ENCODE measurements at regions not wholly inside any gene's neighbourhood (a gene's known extent, or its start where the extent isn't known, plus 50 kb on each side); places are given as distances from the start of the nearest gene placed in this dataset.

GRCh38 chr4:159497936-159498335 is 395.1 kb downstream of the RAPGEF2 start:
- FAIRE-seq = no peak
- no peaks in the 10 kb centered on the region for H3K36me3 ChIP-seq (ENCODE audit: insufficient read depth, low read length)
- H3K9me3 Mint-ChIP-seq (ENCODE audit: unreplicated experiment) = peaks cover 2% of the 10 kb centered on the region

DNA sequence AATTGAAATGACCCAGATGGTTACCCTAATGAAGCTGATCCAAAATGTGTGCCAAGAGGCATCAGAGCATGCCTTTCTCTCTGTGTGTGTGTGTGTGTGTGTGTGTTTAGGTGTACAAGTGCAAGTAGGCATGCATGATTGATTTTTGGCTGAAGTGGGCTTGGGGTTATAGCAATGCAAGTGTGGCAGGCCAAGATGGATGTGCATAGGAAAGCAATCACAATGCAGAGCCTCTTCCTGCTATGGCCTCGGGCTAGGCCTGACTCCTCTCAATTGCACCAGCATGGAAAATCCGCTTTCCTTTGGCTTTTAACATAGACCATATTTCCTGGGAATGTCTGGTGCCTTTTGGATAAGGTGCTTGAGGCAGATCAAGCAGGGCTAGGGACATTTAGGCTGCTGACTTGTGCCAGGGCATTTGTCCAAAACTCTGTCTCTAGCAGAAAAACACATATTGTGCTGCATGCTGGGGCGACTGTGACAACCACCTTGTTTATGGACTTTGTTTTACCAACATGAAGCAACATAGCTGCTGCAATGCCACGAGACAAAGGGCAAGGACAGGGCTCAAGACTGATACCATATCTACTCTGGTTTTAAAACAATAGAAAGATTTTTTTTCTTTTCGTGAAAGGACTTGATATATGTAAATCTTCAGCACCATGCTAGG is 395.7 kb downstream of the RAPGEF2 start:
- H3K9me3 ChIP-seq (ENCODE audit: insufficient read depth, low read depth, low read length) = no peaks in the 10 kb centered on the region
- H3K9me3 Mint-ChIP-seq (ENCODE audit: unreplicated experiment) = peaks cover under 1% of the 10 kb centered on the region
- H3K4me1 ChIP-seq (ENCODE audit: insufficient read depth, low read length) = peaks cover 6% of the 10 kb centered on the region
- no peak overlapping the region for H3K27ac Mint-ChIP-seq (ENCODE audit: unreplicated experiment)
- no peaks in the 10 kb centered on the region for H3K79me2 ChIP-seq (ENCODE audit: insufficient read depth, low read length)
- H3K36me3 Mint-ChIP-seq (ENCODE audit: low read depth, unreplicated experiment) = no peaks in the 10 kb centered on the region
- DNase-seq (ENCODE audit: low read depth) (no peak), FAIRE-seq (no peak)
- H3K27me3 ChIP-seq (ENCODE audit: insufficient read depth, low read length) = no peaks in the 10 kb centered on the region
- H3K27me3 Mint-ChIP-seq (ENCODE audit: low read depth, unreplicated experiment) = no peaks in the 10 kb centered on the region
- no peak overlapping the region for H3K4me3 ChIP-seq (ENCODE audit: insufficient read depth, low read depth, low read length)
- H3K4me3 Mint-ChIP-seq (ENCODE audit: unreplicated experiment) = no peak overlapping the region
- H3K27ac ChIP-seq (ENCODE audit: low read depth, low read length) = no peak overlapping the region
- no peak overlapping the region for H3K4me2 ChIP-seq (ENCODE audit: low read length)
- H2AFZ ChIP-seq (ENCODE audit: low read depth, low read length) = no peak overlapping the region
- no peak overlapping the region for H3K9ac ChIP-seq (ENCODE audit: low read length)
- peaks cover 3% of the 10 kb centered on the region for H3K4me1 Mint-ChIP-seq (ENCODE audit: low read depth, unreplicated experiment)
- TF ChIP-seq, protein P1, sequence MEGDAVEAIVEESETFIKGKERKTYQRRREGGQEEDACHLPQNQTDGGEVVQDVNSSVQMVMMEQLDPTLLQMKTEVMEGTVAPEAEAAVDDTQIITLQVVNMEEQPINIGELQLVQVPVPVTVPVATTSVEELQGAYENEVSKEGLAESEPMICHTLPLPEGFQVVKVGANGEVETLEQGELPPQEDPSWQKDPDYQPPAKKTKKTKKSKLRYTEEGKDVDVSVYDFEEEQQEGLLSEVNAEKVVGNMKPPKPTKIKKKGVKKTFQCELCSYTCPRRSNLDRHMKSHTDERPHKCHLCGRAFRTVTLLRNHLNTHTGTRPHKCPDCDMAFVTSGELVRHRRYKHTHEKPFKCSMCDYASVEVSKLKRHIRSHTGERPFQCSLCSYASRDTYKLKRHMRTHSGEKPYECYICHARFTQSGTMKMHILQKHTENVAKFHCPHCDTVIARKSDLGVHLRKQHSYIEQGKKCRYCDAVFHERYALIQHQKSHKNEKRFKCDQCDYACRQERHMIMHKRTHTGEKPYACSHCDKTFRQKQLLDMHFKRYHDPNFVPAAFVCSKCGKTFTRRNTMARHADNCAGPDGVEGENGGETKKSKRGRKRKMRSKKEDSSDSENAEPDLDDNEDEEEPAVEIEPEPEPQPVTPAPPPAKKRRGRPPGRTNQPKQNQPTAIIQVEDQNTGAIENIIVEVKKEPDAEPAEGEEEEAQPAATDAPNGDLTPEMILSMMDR (IDR thresholded peaks at IDR 0.05; ENCODE audit: insufficient read depth, low read depth, low read length) = no peak
- TF ChIP-seq EZH2 (IDR thresholded peaks at IDR 0.05; ENCODE audit: insufficient read depth, low read length) = no peak
- H4K20me1 ChIP-seq (ENCODE audit: insufficient read depth, low read length) = no peaks in the 10 kb centered on the region
- H3K36me3 ChIP-seq (ENCODE audit: insufficient read depth, low read length) = no peaks in the 10 kb centered on the region

More at GRCh38 chr4:159497936-159498335, 395.1 kb downstream of the RAPGEF2 start:
- H3K27me3 ChIP-seq (ENCODE audit: insufficient read depth, low read length) = no peaks in the 10 kb centered on the region
- H3K27me3 Mint-ChIP-seq (ENCODE audit: low read depth, unreplicated experiment) = no peaks in the 10 kb centered on the region
- peaks cover 3% of the 10 kb centered on the region for H3K4me1 Mint-ChIP-seq (ENCODE audit: low read depth, unreplicated experiment)
- no peak overlapping the region for H3K27ac Mint-ChIP-seq (ENCODE audit: unreplicated experiment)
- no peak for DNase-seq (ENCODE audit: low read depth)
- H3K4me1 ChIP-seq (ENCODE audit: insufficient read depth, low read length) = peaks cover under 1% of the 10 kb centered on the region
- no peaks in the 10 kb centered on the region for H3K9me3 ChIP-seq (ENCODE audit: insufficient read depth, low read depth, low read length)
- H3K4me3 Mint-ChIP-seq (ENCODE audit: unreplicated experiment) = no peak overlapping the region
- H3K27ac ChIP-seq (ENCODE audit: low read depth, low read length) = no peak overlapping the region
- no peaks in the 10 kb centered on the region for H4K20me1 ChIP-seq (ENCODE audit: insufficient read depth, low read length)
- no peak overlapping the region for H3K4me2 ChIP-seq (ENCODE audit: low read length)
- H2AFZ ChIP-seq (ENCODE audit: low read depth, low read length) = no peak overlapping the region
- no peak for TF ChIP-seq EZH2 (IDR thresholded peaks at IDR 0.05; ENCODE audit: insufficient read depth, low read length)
- TF ChIP-seq, protein P1 (IDR thresholded peaks at IDR 0.05; ENCODE audit: insufficient read depth, low read depth, low read length) = no peak
- H3K4me3 ChIP-seq (ENCODE audit: insufficient read depth, low read depth, low read length) = no peak overlapping the region
- no peaks in the 10 kb centered on the region for H3K36me3 Mint-ChIP-seq (ENCODE audit: low read depth, unreplicated experiment)
- H3K9ac ChIP-seq (ENCODE audit: low read length) = no peak overlapping the region
- H3K79me2 ChIP-seq (ENCODE audit: insufficient read depth, low read length) = no peaks in the 10 kb centered on the region

- FAIRE-seq = no peak
- H3K4me1 Mint-ChIP-seq (ENCODE audit: low read depth, unreplicated experiment) = peaks cover 13% of the 10 kb centered on the region
- H3K4me3 Mint-ChIP-seq (ENCODE audit: unreplicated experiment) = no peak overlapping the region
- no peak overlapping the region for H3K9ac ChIP-seq (ENCODE audit: low read length)
- no peak for DNase-seq (ENCODE audit: low read depth)
- H3K27me3 Mint-ChIP-seq (ENCODE audit: low read depth, unreplicated experiment) = no peaks in the 10 kb centered on the region
- no peaks in the 10 kb centered on the region for H3K9me3 ChIP-seq (ENCODE audit: insufficient read depth, low read depth, low read length)
- no peaks in the 10 kb centered on the region for H3K36me3 Mint-ChIP-seq (ENCODE audit: low read depth, unreplicated experiment)
- no peak overlapping the region for H3K27ac ChIP-seq (ENCODE audit: low read depth, low read length)
- H2AFZ ChIP-seq (ENCODE audit: low read depth, low read length) = no peak overlapping the region
- H3K4me2 ChIP-seq (ENCODE audit: low read length) = no peak overlapping the region
- H3K9me3 Mint-ChIP-seq (ENCODE audit: unreplicated experiment) = no peaks in the 10 kb centered on the region
- no peaks in the 10 kb centered on the region for H3K79me2 ChIP-seq (ENCODE audit: insufficient read depth, low read length)
- H3K4me3 ChIP-seq (ENCODE audit: insufficient read depth, low read depth, low read length) = no peak overlapping the region
- H3K27ac Mint-ChIP-seq (ENCODE audit: unreplicated experiment) = no peak overlapping the region
- H4K20me1 ChIP-seq (ENCODE audit: insufficient read depth, low read length) = no peaks in the 10 kb centered on the region
- TF ChIP-seq EZH2 (IDR thresholded peaks at IDR 0.05; ENCODE audit: insufficient read depth, low read length) = no peak
- TF ChIP-seq, protein P1 (IDR thresholded peaks at IDR 0.05; ENCODE audit: insufficient read depth, low read depth, low read length) = no peak
- no peaks in the 10 kb centered on the region for H3K36me3 ChIP-seq (ENCODE audit: insufficient read depth, low read length)
- H3K4me1 ChIP-seq (ENCODE audit: insufficient read depth, low read length) = peaks cover 22% of the 10 kb centered on the region
- H3K27me3 ChIP-seq (ENCODE audit: insufficient read depth, low read length) = no peaks in the 10 kb centered on the region
Observed at GRCh38 chr4:159500861-159501260, 398.0 kb downstream of the RAPGEF2 start.
